ENCODE measurements at regions not wholly inside any gene's neighbourhood (a gene's known extent, or its start where the extent isn't known, plus 50 kb on each side); places are given as distances from the start of the nearest gene placed in this dataset.

DNA sequence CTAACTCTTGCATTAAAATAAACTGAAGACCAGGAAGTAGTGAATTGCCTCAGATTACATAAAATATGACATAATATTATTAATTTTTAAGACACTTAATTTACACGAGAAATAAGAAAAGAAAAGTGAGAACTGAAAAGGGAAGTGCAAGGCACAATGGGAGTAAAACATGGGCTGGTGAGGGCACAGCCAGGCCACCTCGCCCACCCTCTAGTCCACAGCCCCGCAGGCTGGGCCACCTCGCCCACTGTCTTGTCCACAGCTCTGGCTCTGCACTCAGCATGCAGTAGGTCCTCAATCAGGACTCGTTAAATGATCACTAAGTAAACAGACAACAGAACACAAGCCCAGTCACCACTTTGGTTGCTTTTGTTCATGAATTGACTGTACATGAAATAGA lies 67.8 kb upstream of the ARHGEF7 start:
- Histone ChIP-seq H3K4me3 (ENCODE audit: extremely low read depth in 1 of 4, insufficient read depth in 2 of 4, low read depth in 3 of 4, low read length in 4 of 4) (no peak overlapping the region), H2BK12ac (ENCODE audit: low read depth, low read length) (no peak overlapping the region), H3K4ac (replicated peaks; ENCODE audit: insufficient read length, low read depth, low read length) (no peak overlapping the region), H3K18ac (ENCODE audit: extremely low read depth, low read length) (no peak overlapping the region), H3K27me3 (replicated peaks in 1 of 4; ENCODE audit: control insufficient read depth in 3 of 4, extremely low read depth in 1 of 4, insufficient read depth in 3 of 4, low read length in 3 of 4) (no peaks in the 10 kb centered on the region; a peak in 1 of 7 replicates), H2BK15ac (ENCODE audit: low read length) (no peak overlapping the region), H3K56ac (replicated peaks; ENCODE audit: insufficient read length, low read depth, low read length) (no peak overlapping the region), H4K5ac (ENCODE audit: insufficient read length, low read depth, low read length) (no peak overlapping the region), H2BK20ac (ENCODE audit: low read length) (no peak overlapping the region), H3K36me3 (ENCODE audit: control insufficient read depth in 2 of 4, insufficient read depth in 4 of 4, low read length in 3 of 4) (peaks cover 0 to 4% (median 0%) of the 10 kb centered on the region in 4 experiments; a peak in 1 of 8 replicates), H2BK120ac (replicated peaks; ENCODE audit: low read depth, low read length) (no peak overlapping the region), H2AFZ (ENCODE audit: low read length) (no peak overlapping the region), H3K79me2 (ENCODE audit: control insufficient read depth in 1 of 2, insufficient read depth in 2 of 2, low read length in 2 of 2) (no peaks in the 10 kb centered on the region), H3K9ac (replicated peaks in 1 of 4; ENCODE audit: extremely low read depth in 1 of 4, low read depth in 3 of 4, low read length in 3 of 4) (no peak overlapping the region), H3K23me2 (ENCODE audit: low read depth, low read length) (peaks cover 5% of the 10 kb centered on the region), H2BK5ac (ENCODE audit: low read depth, low read length) (no peak overlapping the region), H4K20me1 (replicated peaks in 1 of 2; ENCODE audit: control insufficient read depth in 1 of 2, insufficient read depth in 2 of 2, low read length in 2 of 2) (peaks cover 0 to 5% of the 10 kb centered on the region in 2 experiments), H3K4me2 (ENCODE audit: insufficient read depth in 1 of 2, low read depth in 2 of 2, low read length in 2 of 2) (no peak overlapping the region), H3K14ac (ENCODE audit: insufficient read length) (no peak overlapping the region), H3K79me1 (ENCODE audit: low read depth, low read length) (no peaks in the 10 kb centered on the region), H3K23ac (ENCODE audit: insufficient read length) (no peak overlapping the region), H3K4me1 (replicated peaks in 1 of 4; ENCODE audit: control insufficient read depth in 3 of 4, insufficient read depth in 4 of 4, low read length in 3 of 4) (no peaks in the 10 kb centered on the region), H3K27ac (ENCODE audit: low read depth, low read length) (no peak overlapping the region), H4K8ac (ENCODE audit: extremely low read depth, insufficient read depth, low read length) (no peak overlapping the region), H3K9me3 (ENCODE audit: insufficient read depth in 2 of 2, low read depth in 1 of 2, low read length in 1 of 2) (peaks cover 28 to 32% of the 10 kb centered on the region in 2 experiments), H4K91ac (replicated peaks; ENCODE audit: insufficient read length, low read length) (no peak overlapping the region), H2AK5ac (ENCODE audit: low read depth, low read length) (no peak overlapping the region)
- DNase-seq (ENCODE audit: low read depth in 1 of 2, low spot score in 2 of 2) (no peak), FAIRE-seq (no peak)
- ChIA-PET POLR2A (ENCODE audit: partially characterized antibody) (no interaction called here), CTCF (ENCODE audit: partially characterized antibody) (interaction anchor here (1.6 to 5.1 kb wide), 7 partner anchors 9 to 103 kb away, joined by 3 to 33 read pairs (median 5); no protein-coding TSS in a partner anchor)
- 90% methylated on average over 5 of the region's 5 CpGs; no CpG with 5 or more reads in 1 of the 2 experiments for WGBS, 2 experiments (ENCODE audit: extremely low coverage in 1 of 2, insufficient coverage in 1 of 2, insufficient read length in 1 of 2, insufficient replicate concordance in 2 of 2, low coverage in 1 of 2, low lambda C conversion rate in 2 of 2, missing lambda C conversion rate in 1 of 2)
- TF ChIP-seq POU5F1 (IDR thresholded peaks at IDR 0.05; ENCODE audit: low read depth, low read length) (no peak), RXRA (IDR thresholded peaks at IDR 0.05; ENCODE audit: insufficient read depth, low read depth, low read length) (no peak)

Measured in H1 (cell line).